Lower lobe of right lung (tissue), 2 donors: ENCODE measurements at regions not wholly inside any gene's neighbourhood (a gene's known extent, or its start where the extent isn't known, plus 50 kb on each side); places are given as distances from the start of the nearest gene placed in this dataset.

Experiments
- ATAC-seq, 2 donors: fragments of 200-7000 bp; cut with Tn5 transposase; one replicate each; pipeline ENCODE4 v1.9.1; 2020 to 2022; ENCODE audit warnings: mild to moderate bottlenecking in 2 of 2, moderate library complexity in 2 of 2
- DNase-seq: peaks from one replicate; pipeline ENCODE4 v3.0.0-alpha.2; 2020
- H3K27ac ChIP-seq: fragments of 200-600 bp; one replicate; pipeline ENCODE4 v1.8.0; 2022
- H3K27me3 ChIP-seq: fragments of 200-600 bp; one replicate; pipeline ENCODE4 v1.8.0; 2022; ENCODE audit warnings: low read depth
- H3K36me3 ChIP-seq: fragments of 200-600 bp; one replicate; pipeline ENCODE4 v1.8.0; 2022; ENCODE audit warnings: mild to moderate bottlenecking
- H3K4me1 ChIP-seq: fragments of 200-600 bp; one replicate; pipeline ENCODE4 v1.8.0; 2022
- H3K4me3 ChIP-seq: fragments of 200-600 bp; one replicate; pipeline ENCODE4 v1.8.0; 2022; ENCODE audit warnings: mild to moderate bottlenecking
- H3K9me3 ChIP-seq: fragments of 200-600 bp; one replicate; pipeline ENCODE4 v1.8.0; 2022
- CTCF ChIP-seq: fragments of 200-600 bp; IDR thresholded peaks from one replicate; pipeline ENCODE4 v1.8.0; 2022; ENCODE audit warnings: antibody characterized with exemption, mild to moderate bottlenecking
- intact Hi-C: fragments of 100-400 bp; cut with DNase I; formaldehyde crosslinking; loops from one replicate; pipeline ENCODE4 v1.11.0; 2022
- donor health status: DM: no; HTN: yes; CAD: no; lungs with severe emphysema.

DNA sequence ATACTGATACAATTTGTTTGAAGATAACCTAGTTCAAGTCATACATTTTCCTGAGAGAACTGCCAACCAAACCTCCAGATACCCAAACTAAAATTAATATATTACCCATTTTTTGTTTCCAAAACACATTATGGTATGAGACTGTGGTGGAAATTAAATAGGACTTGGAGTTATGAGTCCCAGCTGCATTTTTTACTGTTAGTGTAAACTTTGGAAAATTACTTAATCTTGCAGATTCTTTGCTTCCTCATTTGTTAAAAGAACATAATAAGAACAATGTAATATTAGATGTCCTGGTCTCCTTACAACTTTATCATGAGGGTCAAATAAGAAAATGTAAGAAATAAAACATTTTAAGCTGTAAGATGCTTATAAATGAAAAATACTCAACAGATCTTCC, 98.2 kb upstream of the TRIB2 start:
- Histone ChIP-seq H3K4me1 (no peaks in the 10 kb centered on the region), H3K27ac (no peak overlapping the region), H3K4me3 (no peak overlapping the region), H3K36me3 (no peaks in the 10 kb centered on the region), H3K9me3 (no peaks in the 10 kb centered on the region), H3K27me3 (no peaks in the 10 kb centered on the region)
- ATAC-seq = no peak
- no peak for TF ChIP-seq CTCF
- DNase-seq = no peak
- intact Hi-C loops = no loop called here

DNA sequence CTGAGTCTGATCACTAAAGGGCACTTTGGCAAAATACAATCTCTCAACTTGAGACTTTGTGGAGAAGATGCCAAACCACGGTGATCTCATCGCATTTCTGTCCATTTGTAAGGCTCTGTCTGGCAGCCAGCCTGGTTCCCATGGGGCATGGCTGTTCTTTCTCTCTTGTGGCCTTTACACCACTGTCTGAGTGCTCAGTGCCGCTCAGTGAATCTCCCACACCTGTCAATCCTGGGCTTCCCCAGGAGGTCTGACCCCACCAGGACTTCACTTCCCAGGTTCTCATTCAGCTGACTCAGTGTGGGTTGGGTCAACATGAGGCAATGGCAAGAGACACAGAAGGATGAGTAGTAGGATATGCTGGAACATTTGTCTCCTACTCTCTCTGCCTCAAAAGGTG, 96.8 kb upstream of the TRIB2 start:
- no peak for ATAC-seq
- intact Hi-C loops = no loop called here
- TF ChIP-seq CTCF = no peak
- H3K4me1 ChIP-seq = no peaks in the 10 kb centered on the region
- no peaks in the 10 kb centered on the region for H3K9me3 ChIP-seq
- H3K27ac ChIP-seq = no peak overlapping the region
- H3K36me3 ChIP-seq = no peaks in the 10 kb centered on the region
- H3K27me3 ChIP-seq = no peaks in the 10 kb centered on the region
- DNase-seq = no peak
- no peak overlapping the region for H3K4me3 ChIP-seq

DNA sequence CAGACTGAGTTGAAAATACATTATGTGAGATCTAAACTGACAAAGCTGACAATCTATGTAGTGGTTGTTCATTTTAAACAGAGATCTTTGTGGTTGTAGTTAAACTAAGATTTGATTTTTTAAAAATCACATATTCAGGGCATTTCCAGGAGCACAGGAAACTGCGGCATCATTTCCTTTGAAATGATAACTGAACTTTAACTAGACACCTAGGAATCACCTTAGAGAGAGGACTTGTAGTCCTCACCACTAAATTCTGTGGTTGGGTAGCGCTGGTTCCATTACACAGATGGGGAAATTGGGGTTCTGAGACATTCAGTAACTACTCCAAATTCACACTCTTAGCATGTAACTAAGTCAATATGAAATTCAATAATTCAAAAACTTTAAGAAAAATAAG, 96.0 kb upstream of the TRIB2 start:
- ATAC-seq (no peak), DNase-seq (no peak)
- Histone ChIP-seq H3K36me3 (no peaks in the 10 kb centered on the region), H3K9me3 (no peaks in the 10 kb centered on the region), H3K27ac (no peak overlapping the region), H3K27me3 (no peaks in the 10 kb centered on the region), H3K4me1 (no peaks in the 10 kb centered on the region), H3K4me3 (no peak overlapping the region)
- TF ChIP-seq CTCF = no peak
- intact Hi-C loops = no loop called here

DNA sequence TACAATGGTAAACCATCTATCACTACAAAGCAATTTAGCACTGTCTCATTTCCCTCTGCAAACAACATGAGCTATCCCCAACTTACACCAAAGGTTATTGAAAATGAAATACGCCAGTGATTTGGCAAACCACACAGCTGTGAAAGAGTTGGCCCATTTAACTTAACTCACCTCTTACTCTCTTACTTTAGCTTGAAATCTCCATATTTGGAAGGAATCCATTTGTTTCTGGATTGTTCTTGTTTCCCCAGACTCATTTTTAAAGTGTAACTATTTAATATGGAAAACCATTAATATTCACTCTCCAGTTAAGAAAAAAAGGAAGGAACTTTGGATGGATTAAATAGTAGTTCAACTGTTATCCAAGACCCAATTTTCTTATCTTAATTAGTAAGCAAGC, 93.7 kb upstream of the TRIB2 start:
- no peak for DNase-seq
- TF ChIP-seq CTCF = no peak
- Histone ChIP-seq H3K36me3 (no peaks in the 10 kb centered on the region), H3K4me1 (no peaks in the 10 kb centered on the region), H3K9me3 (no peaks in the 10 kb centered on the region), H3K27me3 (no peaks in the 10 kb centered on the region), H3K27ac (no peak overlapping the region), H3K4me3 (no peak overlapping the region)
- intact Hi-C loops = no loop called here
- ATAC-seq = no peak

- Histone ChIP-seq H3K4me1 (no peaks in the 10 kb centered on the region), H3K27ac (no peak overlapping the region), H3K27me3 (no peaks in the 10 kb centered on the region), H3K36me3 (no peaks in the 10 kb centered on the region), H3K9me3 (no peaks in the 10 kb centered on the region), H3K4me3 (no peak overlapping the region)
- no peak for DNase-seq
- TF ChIP-seq CTCF = no peak
- intact Hi-C loops = no loop called here
- no peak for ATAC-seq
Measured at GRCh38 chr2:12624384-12624783, 92.4 kb upstream of the TRIB2 start.
